ENCODE measurements at regions not wholly inside any gene's neighbourhood (a gene's known extent, or its start where the extent isn't known, plus 50 kb on each side); places are given as distances from the start of the nearest gene placed in this dataset.

DNA sequence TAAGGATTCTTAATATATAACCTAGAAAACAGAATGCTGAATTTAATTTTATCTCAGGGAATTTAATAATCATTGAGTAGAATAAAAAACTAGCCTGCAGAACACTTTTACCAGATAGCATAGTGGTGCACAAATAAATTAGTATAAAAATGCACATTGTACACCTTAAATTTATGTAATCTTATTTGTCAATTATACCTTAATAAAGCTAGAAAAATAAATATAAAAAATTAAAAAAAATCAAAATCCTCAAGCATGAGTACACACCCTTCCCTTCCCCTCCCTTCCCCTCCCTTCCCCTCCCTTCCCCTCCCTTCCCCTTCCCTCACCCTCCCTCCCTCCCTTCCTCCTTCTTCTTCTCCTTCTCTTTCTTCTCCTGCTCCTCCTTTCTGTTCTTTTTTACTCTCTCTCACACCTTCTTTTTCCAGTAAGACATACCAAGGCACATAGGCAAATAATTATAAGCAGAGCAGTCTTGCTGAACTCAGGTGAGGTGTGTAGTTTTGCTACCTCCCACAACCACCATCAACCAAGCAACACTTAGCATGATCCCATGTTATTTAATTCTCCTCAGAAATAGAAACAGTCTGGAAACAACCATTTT is 1395.0 kb downstream of the ZPLD1 start:
- TF ChIP-seq, protein P1, sequence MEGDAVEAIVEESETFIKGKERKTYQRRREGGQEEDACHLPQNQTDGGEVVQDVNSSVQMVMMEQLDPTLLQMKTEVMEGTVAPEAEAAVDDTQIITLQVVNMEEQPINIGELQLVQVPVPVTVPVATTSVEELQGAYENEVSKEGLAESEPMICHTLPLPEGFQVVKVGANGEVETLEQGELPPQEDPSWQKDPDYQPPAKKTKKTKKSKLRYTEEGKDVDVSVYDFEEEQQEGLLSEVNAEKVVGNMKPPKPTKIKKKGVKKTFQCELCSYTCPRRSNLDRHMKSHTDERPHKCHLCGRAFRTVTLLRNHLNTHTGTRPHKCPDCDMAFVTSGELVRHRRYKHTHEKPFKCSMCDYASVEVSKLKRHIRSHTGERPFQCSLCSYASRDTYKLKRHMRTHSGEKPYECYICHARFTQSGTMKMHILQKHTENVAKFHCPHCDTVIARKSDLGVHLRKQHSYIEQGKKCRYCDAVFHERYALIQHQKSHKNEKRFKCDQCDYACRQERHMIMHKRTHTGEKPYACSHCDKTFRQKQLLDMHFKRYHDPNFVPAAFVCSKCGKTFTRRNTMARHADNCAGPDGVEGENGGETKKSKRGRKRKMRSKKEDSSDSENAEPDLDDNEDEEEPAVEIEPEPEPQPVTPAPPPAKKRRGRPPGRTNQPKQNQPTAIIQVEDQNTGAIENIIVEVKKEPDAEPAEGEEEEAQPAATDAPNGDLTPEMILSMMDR (IDR thresholded peaks at IDR 0.05): no peak
- TF ChIP-seq POLR2A (IDR thresholded peaks at IDR 0.05; ENCODE audit: low read length) (no peak), HDAC2 (IDR thresholded peaks at IDR 0.05) (no peak)

All from A549 (cell line).